ENCODE measurements at regions not wholly inside any gene's neighbourhood (a gene's known extent, or its start where the extent isn't known, plus 50 kb on each side); places are given as distances from the start of the nearest gene placed in this dataset.
"Not testable (repeated sequence)": the region's sequence is repeated elsewhere in the genome, so short reads cannot be mapped to it uniquely, and the experiment has no call there.

DNA sequence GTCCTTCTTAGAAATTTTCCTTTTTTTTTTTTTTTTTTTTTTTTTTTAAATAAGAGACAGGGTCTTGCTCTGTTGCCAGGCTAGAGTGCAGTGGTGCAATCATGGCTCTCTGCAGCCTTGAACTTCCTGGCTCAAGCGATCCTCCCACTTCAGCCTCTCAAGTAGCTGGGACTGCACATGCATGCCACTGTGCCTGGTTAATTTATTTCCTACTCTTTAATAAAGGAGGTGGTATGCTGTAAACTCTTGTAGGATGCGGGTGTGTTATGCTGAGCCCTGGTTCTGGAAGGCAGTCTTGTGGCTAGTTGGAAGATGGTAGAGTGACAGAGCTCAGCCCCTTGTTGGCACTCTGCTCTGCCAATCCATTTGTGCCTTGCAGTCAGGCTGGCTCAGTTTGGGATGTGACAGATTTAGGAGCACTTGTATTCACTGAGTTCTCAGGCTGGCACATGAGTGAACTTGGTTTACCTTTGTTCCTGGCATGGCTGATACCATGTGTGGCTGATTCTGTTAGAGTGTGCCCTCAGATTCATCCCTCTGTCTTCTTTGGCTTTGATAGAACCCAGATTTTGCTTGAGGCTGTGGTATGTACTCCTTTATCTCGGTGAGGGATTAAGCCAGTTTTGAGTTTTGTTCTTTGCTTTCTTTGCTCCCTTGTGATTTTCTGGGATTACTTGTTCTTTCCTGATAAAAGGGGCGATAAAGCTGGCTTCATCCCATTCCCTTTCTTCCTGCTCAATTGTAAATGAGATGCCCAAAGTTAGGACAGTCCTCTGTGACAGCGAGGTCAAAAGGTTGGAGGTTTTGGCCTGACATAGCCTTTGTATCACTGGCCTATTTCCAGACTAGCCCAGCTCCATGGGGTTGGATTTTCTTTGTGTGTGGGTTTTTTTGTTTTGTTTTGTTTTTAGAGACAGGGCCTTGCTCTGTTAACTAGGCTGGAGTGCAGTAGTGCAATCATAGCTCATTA is 91.2 kb upstream of the CRYM start:
- FAIRE-seq; H3K27me3 ChIP-seq (ENCODE audit: control insufficient read depth, insufficient read depth, low read length); H3K4me1 ChIP-seq (ENCODE audit: control insufficient read depth in 2 of 3, insufficient read depth in 2 of 3, low read depth in 1 of 3, low read length in 3 of 3); H3K9me3 ChIP-seq (ENCODE audit: control insufficient read depth in 2 of 3, insufficient read depth in 1 of 3, low read length in 3 of 3); H3K36me3 ChIP-seq (ENCODE audit: control insufficient read depth in 2 of 3, insufficient read depth in 3 of 3, low read length in 3 of 3); H3K27ac ChIP-seq (ENCODE audit: low read depth in 2 of 2, low read length in 2 of 2); H3K4me3 ChIP-seq (ENCODE audit: low read length in 3 of 3); DNase-seq; H3K9ac ChIP-seq (ENCODE audit: low read length in 3 of 3); intact Hi-C loops (cut with DNase I): not testable (repeated sequence)

DNA sequence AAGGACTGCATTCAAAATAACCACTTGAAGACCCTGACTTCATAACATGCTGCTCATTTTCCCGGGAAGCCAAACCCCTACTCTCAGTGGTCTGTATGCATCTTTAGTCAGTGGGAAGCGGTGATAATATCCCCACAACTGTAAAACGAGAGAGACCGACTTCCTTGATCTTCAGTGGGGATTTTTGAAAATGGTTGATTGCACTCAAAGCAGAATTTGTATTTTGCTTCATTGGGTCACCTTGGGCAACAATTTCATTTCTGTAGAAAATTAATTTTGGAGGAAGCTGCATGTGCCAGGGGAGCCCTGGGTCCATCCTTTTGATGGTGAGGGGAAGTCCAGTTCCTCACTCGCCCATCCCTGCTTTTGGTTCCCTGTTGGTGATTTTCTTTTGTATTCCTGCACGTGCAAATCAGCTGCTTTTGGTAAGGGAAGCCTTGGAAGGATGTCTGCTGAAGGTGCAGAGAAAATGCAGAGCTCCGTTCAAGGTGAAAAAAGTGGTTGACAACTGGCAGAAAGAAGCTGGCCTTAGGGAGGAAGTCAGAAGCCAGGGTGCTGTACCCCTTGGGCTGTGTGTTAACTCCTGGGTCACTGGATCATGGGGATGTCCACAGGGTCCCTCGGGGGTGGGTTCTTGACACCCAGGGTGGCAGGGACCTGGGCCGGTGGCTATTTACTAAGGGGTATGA is 89.8 kb upstream of the CRYM start:
- H3K4me3 ChIP-seq (ENCODE audit: low read length in 3 of 3); H3K9ac ChIP-seq (ENCODE audit: low read length in 3 of 3); H3K36me3 ChIP-seq (ENCODE audit: control insufficient read depth in 2 of 3, insufficient read depth in 3 of 3, low read length in 3 of 3); H3K9me3 ChIP-seq (ENCODE audit: control insufficient read depth in 2 of 3, insufficient read depth in 1 of 3, low read length in 3 of 3); FAIRE-seq; intact Hi-C loops (cut with DNase I); H3K4me1 ChIP-seq (ENCODE audit: control insufficient read depth in 2 of 3, insufficient read depth in 2 of 3, low read depth in 1 of 3, low read length in 3 of 3); DNase-seq; H3K27me3 ChIP-seq (ENCODE audit: control insufficient read depth, insufficient read depth, low read length); H3K27ac ChIP-seq (ENCODE audit: low read depth in 2 of 2, low read length in 2 of 2): not testable (repeated sequence)

DNA sequence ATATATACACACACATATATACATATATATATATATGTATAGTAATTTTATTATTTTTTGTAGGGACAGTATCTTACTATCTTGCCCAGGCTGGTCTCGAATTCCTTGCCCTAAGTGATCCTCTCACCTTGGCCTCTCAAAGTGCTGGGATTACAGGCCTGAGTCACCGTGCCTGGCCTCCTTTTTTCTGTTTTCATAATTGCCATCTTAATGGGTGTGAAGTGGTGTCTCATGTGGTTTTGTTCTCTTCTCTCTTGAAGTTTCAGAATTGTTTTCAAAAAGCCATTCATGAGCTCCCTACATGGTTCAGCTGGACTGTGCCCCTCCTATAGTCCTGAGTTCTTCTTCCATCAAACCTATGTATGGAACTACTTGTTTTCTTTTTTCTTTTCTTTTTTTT is 88.9 kb upstream of the CRYM start:
- H3K27me3 ChIP-seq (ENCODE audit: control insufficient read depth, insufficient read depth, low read length); intact Hi-C loops (cut with DNase I); FAIRE-seq; H3K27ac ChIP-seq (ENCODE audit: low read depth in 2 of 2, low read length in 2 of 2); H3K4me3 ChIP-seq (ENCODE audit: low read length in 3 of 3); H3K4me1 ChIP-seq (ENCODE audit: control insufficient read depth in 2 of 3, insufficient read depth in 2 of 3, low read depth in 1 of 3, low read length in 3 of 3); H3K9ac ChIP-seq (ENCODE audit: low read length in 3 of 3); H3K9me3 ChIP-seq (ENCODE audit: control insufficient read depth in 2 of 3, insufficient read depth in 1 of 3, low read length in 3 of 3); DNase-seq; H3K36me3 ChIP-seq (ENCODE audit: control insufficient read depth in 2 of 3, insufficient read depth in 3 of 3, low read length in 3 of 3): not testable (repeated sequence)

DNA sequence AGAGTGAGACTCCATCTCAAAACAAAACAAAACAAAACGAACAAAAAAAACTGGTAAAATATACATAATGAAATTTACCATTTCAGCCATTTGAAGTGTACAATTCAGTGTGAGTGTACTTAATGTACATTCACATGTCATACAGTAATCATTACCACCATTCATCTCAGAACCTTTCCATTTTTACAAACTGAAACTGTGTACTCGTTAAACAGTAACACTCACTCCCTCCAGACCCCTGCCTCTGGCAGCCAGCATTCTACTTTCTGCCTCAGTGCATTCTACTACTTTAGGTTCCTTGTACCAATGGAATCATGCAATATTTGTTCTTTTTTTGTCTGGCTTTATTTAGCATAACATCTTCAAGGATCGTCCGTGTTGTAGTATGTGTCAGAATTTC is 87.5 kb upstream of the CRYM start:
- FAIRE-seq; DNase-seq; H3K27ac ChIP-seq (ENCODE audit: low read depth in 2 of 2, low read length in 2 of 2); H3K4me3 ChIP-seq (ENCODE audit: low read length in 3 of 3); H3K9ac ChIP-seq (ENCODE audit: low read length in 3 of 3); H3K4me1 ChIP-seq (ENCODE audit: control insufficient read depth in 2 of 3, insufficient read depth in 2 of 3, low read depth in 1 of 3, low read length in 3 of 3); H3K9me3 ChIP-seq (ENCODE audit: control insufficient read depth in 2 of 3, insufficient read depth in 1 of 3, low read length in 3 of 3); H3K27me3 ChIP-seq (ENCODE audit: control insufficient read depth, insufficient read depth, low read length); intact Hi-C loops (cut with DNase I); H3K36me3 ChIP-seq (ENCODE audit: control insufficient read depth in 2 of 3, insufficient read depth in 3 of 3, low read length in 3 of 3): not testable (repeated sequence)

DNA sequence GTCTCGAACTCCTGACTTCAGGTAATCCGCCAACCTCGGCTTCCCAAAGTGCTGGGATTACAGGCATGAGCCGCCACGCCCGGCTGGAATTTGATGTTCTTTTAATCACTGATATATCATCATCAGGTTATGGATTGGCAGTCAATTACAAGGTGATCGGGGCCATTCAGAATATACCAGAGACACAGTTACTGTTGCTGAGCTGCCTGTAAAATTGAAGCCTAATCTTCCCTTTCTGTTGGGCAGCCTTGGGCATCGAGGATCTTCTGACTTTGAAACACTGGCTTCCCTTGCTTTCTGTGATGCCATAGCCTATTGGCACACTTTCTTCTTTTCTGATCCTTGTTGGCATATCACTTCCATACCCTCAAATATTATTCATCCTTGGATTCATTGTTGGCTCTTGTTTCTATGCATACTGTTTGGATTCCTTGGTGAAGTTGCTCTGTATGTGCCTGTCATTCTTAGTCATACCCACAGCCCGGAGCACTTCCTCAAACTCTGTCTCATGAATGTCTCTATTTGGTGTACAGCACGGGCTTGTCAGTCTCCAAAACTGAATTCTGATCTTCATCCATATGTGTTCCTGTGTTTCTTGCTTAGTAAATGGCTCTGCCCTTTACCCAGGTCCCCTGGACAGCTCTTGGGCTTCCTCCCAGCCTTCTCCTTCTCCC is 85.6 kb upstream of the CRYM start:
- FAIRE-seq = not testable (repeated sequence)

DNA sequence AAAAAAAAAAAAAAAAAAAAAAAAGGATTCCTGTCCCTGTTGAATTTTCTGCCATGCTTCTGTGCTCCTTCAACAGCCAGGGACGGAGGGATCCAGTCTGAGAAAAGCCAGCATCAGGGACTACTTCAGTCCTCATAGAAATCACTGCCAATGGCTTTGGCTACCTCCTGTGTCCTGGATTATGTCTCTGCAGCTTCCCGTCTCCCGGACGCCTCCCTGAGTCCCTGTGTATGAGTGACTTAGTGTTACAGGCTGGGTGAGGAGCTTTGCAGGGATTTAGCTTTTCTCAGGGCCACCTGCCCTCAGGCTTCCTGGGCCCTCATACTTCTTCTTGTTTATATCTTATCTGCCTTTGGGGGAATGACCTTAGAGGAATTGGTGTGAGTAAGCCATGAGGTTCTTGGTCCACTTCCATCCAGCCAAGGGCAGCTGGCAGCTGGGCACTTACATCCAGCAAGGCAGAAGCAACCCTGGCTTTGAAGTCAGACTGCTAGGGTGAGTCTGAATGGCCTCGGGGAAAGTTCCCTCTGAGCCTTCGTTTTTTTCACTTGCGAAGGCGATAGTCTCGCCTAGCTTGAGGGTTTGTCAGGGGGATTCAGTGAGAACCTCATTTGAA is 83.6 kb upstream of the CRYM start:
- DNase-seq; H3K9me3 ChIP-seq (ENCODE audit: control insufficient read depth in 2 of 3, insufficient read depth in 1 of 3, low read length in 3 of 3); H3K4me3 ChIP-seq (ENCODE audit: low read length in 3 of 3); FAIRE-seq; H3K27me3 ChIP-seq (ENCODE audit: control insufficient read depth, insufficient read depth, low read length); H3K36me3 ChIP-seq (ENCODE audit: control insufficient read depth in 2 of 3, insufficient read depth in 3 of 3, low read length in 3 of 3); intact Hi-C loops (cut with DNase I); H3K9ac ChIP-seq (ENCODE audit: low read length in 3 of 3); H3K27ac ChIP-seq (ENCODE audit: low read depth in 2 of 2, low read length in 2 of 2); H3K4me1 ChIP-seq (ENCODE audit: control insufficient read depth in 2 of 3, insufficient read depth in 2 of 3, low read depth in 1 of 3, low read length in 3 of 3): not testable (repeated sequence)

More for the DNA sequence above, 85.6 kb upstream of the CRYM start:
- H3K4me3 ChIP-seq (ENCODE audit: low read length in 3 of 3); H3K4me1 ChIP-seq (ENCODE audit: control insufficient read depth in 2 of 3, insufficient read depth in 2 of 3, low read depth in 1 of 3, low read length in 3 of 3); H3K27ac ChIP-seq (ENCODE audit: low read depth in 2 of 2, low read length in 2 of 2); intact Hi-C loops (cut with DNase I); H3K36me3 ChIP-seq (ENCODE audit: control insufficient read depth in 2 of 3, insufficient read depth in 3 of 3, low read length in 3 of 3); H3K9me3 ChIP-seq (ENCODE audit: control insufficient read depth in 2 of 3, insufficient read depth in 1 of 3, low read length in 3 of 3); H3K9ac ChIP-seq (ENCODE audit: low read length in 3 of 3); H3K27me3 ChIP-seq (ENCODE audit: control insufficient read depth, insufficient read depth, low read length); DNase-seq: not testable (repeated sequence)

DNA sequence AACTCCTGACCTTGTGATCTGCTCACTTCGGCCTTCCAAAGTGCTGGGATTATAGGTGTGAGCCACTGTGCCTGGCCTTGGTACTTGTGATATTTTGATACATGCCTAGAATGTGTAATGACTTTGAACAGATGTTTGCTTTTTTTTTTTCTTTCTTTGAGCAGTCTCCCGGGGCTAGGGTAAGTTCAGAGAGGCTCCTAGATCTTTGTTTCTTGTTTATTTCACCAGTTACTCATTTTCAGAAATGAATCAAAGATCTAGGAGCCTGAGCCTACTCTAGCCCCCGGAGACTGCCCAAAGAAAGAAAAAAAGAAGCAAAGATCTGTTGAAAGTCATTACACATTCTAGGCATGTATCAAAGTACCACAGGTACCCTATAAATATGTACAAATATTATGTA is 83.0 kb upstream of the CRYM start:
- H3K9ac ChIP-seq (ENCODE audit: low read length in 3 of 3); H3K4me1 ChIP-seq (ENCODE audit: control insufficient read depth in 2 of 3, insufficient read depth in 2 of 3, low read depth in 1 of 3, low read length in 3 of 3); H3K9me3 ChIP-seq (ENCODE audit: control insufficient read depth in 2 of 3, insufficient read depth in 1 of 3, low read length in 3 of 3); H3K27ac ChIP-seq (ENCODE audit: low read depth in 2 of 2, low read length in 2 of 2); H3K36me3 ChIP-seq (ENCODE audit: control insufficient read depth in 2 of 3, insufficient read depth in 3 of 3, low read length in 3 of 3); DNase-seq; FAIRE-seq; H3K4me3 ChIP-seq (ENCODE audit: low read length in 3 of 3); intact Hi-C loops (cut with DNase I); H3K27me3 ChIP-seq (ENCODE audit: control insufficient read depth, insufficient read depth, low read length): not testable (repeated sequence)

Data from kidney (tissue), 10 donors.